Psoas muscle (tissue), 7 donors: ENCODE measurements at regions not wholly inside any gene's neighbourhood (a gene's known extent, or its start where the extent isn't known, plus 50 kb on each side); places are given as distances from the start of the nearest gene placed in this dataset.

ENCODE experiments used
- ATAC-seq, 4 donors: fragments of 200-7000 bp; cut with Tn5 transposase; one replicate each; pipeline ENCODE4 v1.9.1; 2020; ENCODE audit warnings: moderate library complexity in 3 of 4, mild to moderate bottlenecking in 2 of 4
- DNase-seq, 2 donors: peaks; one replicate each; pipeline ENCODE4 v3.0.0-alpha.2; 2020
- H3K27ac ChIP-seq: fragments of 200-600 bp; one replicate; pipeline ENCODE4 v1.8.0; 2022
- H3K27me3 ChIP-seq, 3 donors: fragments of 200-600 bp in 1 of 3; one replicate each; pipeline versions ENCODE4 v1.6.1 to v1.8.0; 2013 to 2022; ENCODE audit warnings: low read length in 2 of 3, mild to moderate bottlenecking in 2 of 3, moderate library complexity in 1 of 3; ENCODE audit not compliant: insufficient read depth in 3 of 3
- H3K36me3 ChIP-seq, 2 donors: fragments of 200-600 bp in 1 of 2; one replicate each; pipeline versions ENCODE4 v1.6.1 to v1.8.0; 2013 to 2022; ENCODE audit warnings: low read depth in 1 of 2, mild to moderate bottlenecking in 1 of 2, moderate library complexity in 1 of 2; ENCODE audit not compliant: insufficient read depth in 1 of 2
- H3K4me1 ChIP-seq: fragments of 200-600 bp; one replicate; pipeline ENCODE4 v1.8.0; 2022
- H3K4me3 ChIP-seq: fragments of 200-600 bp; one replicate; pipeline ENCODE4 v1.8.0; 2022; ENCODE audit warnings: mild to moderate bottlenecking
- H3K9me3 ChIP-seq: fragments of 200-600 bp; one replicate; pipeline ENCODE4 v1.8.0; 2022
- WGBS, 3 donors: extraction: QIAGEN DNeasy Blood & Tissue Kit; methylation state at CpG; one replicate each; pipeline versions ENCODE4 v1.1.6 to v1.1.7; 2013; 5-methylcytosine and 5-hydroxymethylcytosine counted together
- intact Hi-C, 2 donors: fragments of 100-400 bp; cut with DNase I; formaldehyde crosslinking; loops; one replicate each; pipeline versions ENCODE4 v1.11.0 to v1.14.2; 2022
- TF ChIP-seq, protein P1 (sequence below): fragments of 200-600 bp; IDR thresholded peaks from one replicate; pipeline ENCODE4 v1.8.0; 2022; ENCODE audit warnings: antibody characterized with exemption
- donor health status: healthy with polysubstance abuse.
- donor health status: DM: no; HTN: no; CAD: no; lungs with moderate emphysema.
- donor health status: Bipolar disorder and iron deficiency.
- donor health status: healthy.
- donor health status: DM: yes; HTN: yes; CAD: no.
- donor health status: DM: no; HTN: no; CAD: no.
- donor health status: DM: yes; HTN: yes; CAD: no.

DNA sequence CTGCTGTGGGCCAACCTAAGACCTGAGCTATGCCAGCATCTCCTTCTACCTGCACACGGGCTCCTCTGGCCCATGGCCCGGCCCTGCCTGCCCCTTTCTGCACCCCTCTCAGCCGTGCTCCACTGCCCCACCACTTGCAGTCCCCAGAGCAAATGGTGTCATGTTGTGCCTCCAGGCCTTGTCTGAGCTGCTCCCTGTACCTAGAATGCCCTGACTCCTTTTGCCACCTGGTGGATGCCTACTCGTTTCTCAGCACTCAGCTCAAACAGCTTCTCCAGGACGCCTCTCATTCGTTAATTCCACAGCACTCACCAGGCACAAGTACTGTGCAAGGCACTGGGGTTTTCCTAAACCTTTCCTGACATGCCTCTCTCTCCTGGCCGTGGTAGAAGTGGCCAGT, 63.2 kb upstream of the PNMA1 start:
- Histone ChIP-seq H3K36me3 (no peaks in the 10 kb centered on the region), H3K4me3 (no peak overlapping the region), H3K4me1 (peaks cover 69% of the 10 kb centered on the region), H3K27ac (no peak overlapping the region), H3K9me3 (no peaks in the 10 kb centered on the region), H3K27me3 (no peaks in the 10 kb centered on the region)
- ATAC-seq (peak; percentile 53 to 63 (median 55)), DNase-seq (no peak)
- intact Hi-C loops = no loop called here
- 60 to 82% (median 62%) methylated on average over 7 of the region's 7 CpGs for WGBS, 3 donors
- TF ChIP-seq, protein P1, sequence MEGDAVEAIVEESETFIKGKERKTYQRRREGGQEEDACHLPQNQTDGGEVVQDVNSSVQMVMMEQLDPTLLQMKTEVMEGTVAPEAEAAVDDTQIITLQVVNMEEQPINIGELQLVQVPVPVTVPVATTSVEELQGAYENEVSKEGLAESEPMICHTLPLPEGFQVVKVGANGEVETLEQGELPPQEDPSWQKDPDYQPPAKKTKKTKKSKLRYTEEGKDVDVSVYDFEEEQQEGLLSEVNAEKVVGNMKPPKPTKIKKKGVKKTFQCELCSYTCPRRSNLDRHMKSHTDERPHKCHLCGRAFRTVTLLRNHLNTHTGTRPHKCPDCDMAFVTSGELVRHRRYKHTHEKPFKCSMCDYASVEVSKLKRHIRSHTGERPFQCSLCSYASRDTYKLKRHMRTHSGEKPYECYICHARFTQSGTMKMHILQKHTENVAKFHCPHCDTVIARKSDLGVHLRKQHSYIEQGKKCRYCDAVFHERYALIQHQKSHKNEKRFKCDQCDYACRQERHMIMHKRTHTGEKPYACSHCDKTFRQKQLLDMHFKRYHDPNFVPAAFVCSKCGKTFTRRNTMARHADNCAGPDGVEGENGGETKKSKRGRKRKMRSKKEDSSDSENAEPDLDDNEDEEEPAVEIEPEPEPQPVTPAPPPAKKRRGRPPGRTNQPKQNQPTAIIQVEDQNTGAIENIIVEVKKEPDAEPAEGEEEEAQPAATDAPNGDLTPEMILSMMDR = peak; percentile 39

DNA sequence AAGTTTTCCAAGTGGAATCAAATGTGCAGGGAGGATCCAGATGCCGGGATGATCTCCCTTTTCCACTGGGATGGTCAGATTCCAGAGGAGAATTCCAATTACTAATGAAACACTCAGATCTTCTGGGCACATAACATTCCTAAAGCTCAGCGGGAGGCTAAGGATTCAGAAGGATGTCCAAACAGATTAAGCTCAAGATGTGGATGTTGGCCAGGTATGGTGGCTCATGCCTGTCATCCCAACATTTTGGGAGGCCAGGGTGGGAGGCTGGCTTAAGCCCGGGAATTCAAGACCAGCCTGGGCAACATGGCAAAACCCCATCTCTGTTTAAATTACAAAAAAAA, 62.0 kb upstream of the PNMA1 start:
- no peak overlapping the region for H3K4me3 ChIP-seq
- TF ChIP-seq, protein P1 = no peak
- H3K9me3 ChIP-seq = no peaks in the 10 kb centered on the region
- peaks cover 71% of the 10 kb centered on the region for H3K4me1 ChIP-seq
- H3K27me3 ChIP-seq = no peaks in the 10 kb centered on the region
- 46 to 63% (median 55%) methylated on average over 3 of the region's 3 CpGs for WGBS, 3 donors
- ATAC-seq = no peak
- intact Hi-C loops = no loop called here
- no peak for DNase-seq
- H3K36me3 ChIP-seq = no peaks in the 10 kb centered on the region
- H3K27ac ChIP-seq = peak overlapping the region; percentile 59

DNA sequence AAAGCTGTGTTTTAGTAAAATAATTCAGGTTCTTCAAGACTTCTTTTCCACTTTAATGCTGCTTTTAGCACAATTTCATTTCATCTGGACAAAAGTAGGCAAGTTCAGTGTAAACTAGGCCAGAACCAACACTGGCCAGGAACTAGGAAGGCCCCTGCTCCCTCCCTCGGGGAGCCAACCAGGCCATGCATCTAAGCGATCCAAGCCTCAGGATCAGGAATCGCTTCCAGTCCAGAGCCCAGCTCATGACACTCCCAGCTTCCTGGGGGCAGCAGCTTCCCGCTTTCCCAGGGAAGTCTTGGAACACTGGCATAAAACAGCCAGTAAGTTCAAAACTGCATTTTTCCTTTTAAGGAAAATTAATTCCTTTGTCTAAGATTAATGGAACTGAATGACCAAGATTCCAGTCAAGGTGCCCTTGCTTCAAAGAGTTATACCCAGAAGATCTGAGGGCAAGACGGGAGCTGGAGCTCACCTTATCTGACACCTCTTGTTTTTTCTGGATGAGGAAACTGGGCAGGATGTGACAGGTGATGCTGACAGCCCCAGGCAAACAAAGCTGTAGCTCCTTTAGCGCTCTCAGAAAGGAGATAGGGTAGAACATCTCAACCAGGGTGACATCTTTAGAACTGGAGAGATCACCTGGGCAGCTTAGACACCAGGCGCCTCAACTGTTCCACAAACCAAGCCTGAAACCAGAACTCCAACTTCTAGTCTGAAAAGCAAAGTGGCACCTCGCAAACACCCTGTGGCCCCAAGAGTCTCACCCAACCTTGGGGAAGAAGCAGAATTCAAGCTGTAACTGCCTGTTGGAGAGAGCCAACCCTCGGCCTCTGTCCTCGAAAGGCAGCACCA, 61.4 kb upstream of the PNMA1 start:
- Histone ChIP-seq H3K27ac (peak overlapping the region; percentile 59), H3K4me3 (no peak overlapping the region), H3K9me3 (no peaks in the 10 kb centered on the region), H3K4me1 (peaks cover 71% of the 10 kb centered on the region), H3K27me3 (no peaks in the 10 kb centered on the region), H3K36me3 (no peaks in the 10 kb centered on the region)
- TF ChIP-seq, protein P1 = no peak
- no peak for DNase-seq
- ATAC-seq = no peak
- intact Hi-C loops = no loop called here
- WGBS, 3 donors = 53 to 69% (median 56%) methylated on average over 10 of the region's 10 CpGs

DNA sequence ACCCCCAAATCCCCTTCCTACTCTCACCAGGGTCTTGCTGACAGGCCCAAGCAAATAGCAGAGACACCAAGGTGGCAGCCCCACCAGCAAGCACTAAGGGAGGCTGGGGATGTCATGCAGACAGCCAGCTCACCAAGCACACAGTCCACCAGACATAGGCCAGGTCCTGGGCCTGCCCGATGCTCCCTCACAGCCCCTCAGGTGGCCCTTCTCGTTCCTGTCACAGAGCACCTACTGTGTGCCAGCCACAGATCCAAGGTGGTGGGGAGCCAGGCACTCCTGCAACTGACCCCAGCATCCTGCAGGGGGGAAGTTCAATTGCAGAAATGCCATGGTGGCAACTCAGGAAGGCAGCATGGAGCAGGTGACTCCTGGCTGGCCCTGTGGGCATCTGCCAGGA, 60.5 kb upstream of the PNMA1 start:
- intact Hi-C loops = no loop called here
- peaks cover 73% of the 10 kb centered on the region for H3K4me1 ChIP-seq
- peak overlapping the region; percentile 59 for H3K27ac ChIP-seq
- 55 to 71% (median 63%) methylated on average over 2 of the region's 2 CpGs for WGBS, 3 donors
- TF ChIP-seq, protein P1 = no peak
- no peak for DNase-seq
- no peaks in the 10 kb centered on the region for H3K27me3 ChIP-seq
- H3K36me3 ChIP-seq = no peaks in the 10 kb centered on the region
- no peaks in the 10 kb centered on the region for H3K9me3 ChIP-seq
- ATAC-seq = peak in 3 of 4 donors; percentile 3 to 37 (median 20)
- no peak overlapping the region for H3K4me3 ChIP-seq

DNA sequence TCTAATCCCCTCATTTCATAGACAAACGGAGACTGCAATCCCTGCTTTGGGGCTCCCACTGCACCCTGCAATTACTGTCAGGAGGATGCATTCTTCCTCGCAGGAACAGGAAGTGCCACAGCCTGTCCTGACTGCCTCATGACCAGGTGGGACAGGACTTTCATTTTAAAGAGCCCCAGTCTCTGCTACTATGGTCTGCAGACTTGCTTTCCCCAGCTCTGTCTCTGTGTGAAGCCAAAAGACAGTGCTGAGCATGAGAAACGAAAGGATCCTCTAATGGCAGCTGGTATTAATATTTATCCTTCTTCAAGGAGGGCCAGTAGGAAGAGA, 60.0 kb upstream of the PNMA1 start:
- ATAC-seq (no peak), DNase-seq (no peak)
- Histone ChIP-seq H3K36me3 (no peaks in the 10 kb centered on the region), H3K9me3 (no peaks in the 10 kb centered on the region), H3K27ac (peak overlapping the region; percentile 59), H3K27me3 (no peaks in the 10 kb centered on the region), H3K4me3 (no peak overlapping the region), H3K4me1 (peaks cover 75% of the 10 kb centered on the region)
- TF ChIP-seq, protein P1 = no peak
- 36 to 65% (median 54%) methylated on average over 3 of the region's 3 CpGs for WGBS, 3 donors
- intact Hi-C loops = no loop called here
